DND-41 (cell line): ENCODE measurements at regions not wholly inside any gene's neighbourhood (a gene's known extent, or its start where the extent isn't known, plus 50 kb on each side); places are given as distances from the start of the nearest gene placed in this dataset.

ENCODE experiments used
- ATAC-seq: fragments of 200-7000 bp; cut with Tn5 transposase; 3 replicates; pipeline ENCODE4 v1.9.1; 2021; ENCODE audit warnings: low read depth; ENCODE audit not compliant: insufficient read depth
- DNase-seq: peaks from one replicate; pipeline ENCODE4 v3.0.0-alpha.2; 2020
- H2AFZ ChIP-seq: 2 replicates; pipeline ENCODE4 v1.6.0; 2012; ENCODE audit warnings: low read depth, low read length
- H3K27ac ChIP-seq: 2 replicates; pipeline ENCODE4 v1.5.1; 2012; ENCODE audit warnings: low read length, inconsistent platforms
- H3K27me3 ChIP-seq: fragments of 200-600 bp; sonication (generic); 2 replicates; pipeline ENCODE4 v1.6.0; 2012; ENCODE audit warnings: low read length, mild to moderate bottlenecking, inconsistent platforms; ENCODE audit not compliant: insufficient read depth, poor library complexity
- H3K36me3 ChIP-seq: 2 replicates; pipeline ENCODE4 v1.5.1; 2012; ENCODE audit warnings: low read length, inconsistent platforms; ENCODE audit not compliant: insufficient read depth
- H3K4me1 ChIP-seq: 2 replicates; pipeline ENCODE4 v1.5.1; 2012; ENCODE audit warnings: mild to moderate bottlenecking, low read length; ENCODE audit not compliant: insufficient read depth
- H3K4me2 ChIP-seq: 2 replicates; pipeline ENCODE4 v1.6.0; 2012; ENCODE audit warnings: mild to moderate bottlenecking, moderate library complexity, low read length, inconsistent platforms; ENCODE audit not compliant: insufficient read depth
- H3K4me3 ChIP-seq, 2 experiments: fragments of 200-600 bp in 1 of 2; shearing (Covaris generic) in 1 of 2; 2 replicates each; pipeline ENCODE4 v1.5.1; 2012 to 2016; ENCODE audit warnings: inconsistent platforms in 2 of 2, low read length in 2 of 2, mild to moderate bottlenecking in 2 of 2, low read depth in 1 of 2, moderate library complexity in 1 of 2
- H3K79me2 ChIP-seq: 2 replicates; pipeline ENCODE4 v1.6.0; 2012; ENCODE audit warnings: low read length, inconsistent platforms; ENCODE audit not compliant: insufficient read depth
- H3K9ac ChIP-seq: 2 replicates; pipeline ENCODE4 v1.6.0; 2012; ENCODE audit warnings: low read depth, mild to moderate bottlenecking, inconsistent platforms, low read length, moderate library complexity
- H3K9me3 ChIP-seq: 2 replicates; pipeline ENCODE4 v1.5.1; 2012; ENCODE audit warnings: low read length, moderate library complexity, mild to moderate bottlenecking, inconsistent platforms; ENCODE audit not compliant: insufficient read depth, severe bottlenecking
- H4K20me1 ChIP-seq: 2 replicates; pipeline ENCODE4 v1.6.0; 2012; ENCODE audit warnings: low read length; ENCODE audit not compliant: insufficient read depth
- EZH2 ChIP-seq: IDR thresholded peaks from 3 replicates; pipeline ENCODE4 v1.6.1; 2012; ENCODE audit warnings: borderline replicate concordance, low read depth, mild to moderate bottlenecking, moderate library complexity, low read length, inconsistent platforms; ENCODE audit not compliant: severe bottlenecking
- TF ChIP-seq, protein P1 (sequence below): IDR thresholded peaks from 2 replicates; pipeline ENCODE4 v1.5.1; 2012; ENCODE audit warnings: borderline replicate concordance, low read length, moderate library complexity, mild to moderate bottlenecking; ENCODE audit not compliant: poor library complexity, severe bottlenecking; ENCODE audit errors: extremely low read depth

DNA sequence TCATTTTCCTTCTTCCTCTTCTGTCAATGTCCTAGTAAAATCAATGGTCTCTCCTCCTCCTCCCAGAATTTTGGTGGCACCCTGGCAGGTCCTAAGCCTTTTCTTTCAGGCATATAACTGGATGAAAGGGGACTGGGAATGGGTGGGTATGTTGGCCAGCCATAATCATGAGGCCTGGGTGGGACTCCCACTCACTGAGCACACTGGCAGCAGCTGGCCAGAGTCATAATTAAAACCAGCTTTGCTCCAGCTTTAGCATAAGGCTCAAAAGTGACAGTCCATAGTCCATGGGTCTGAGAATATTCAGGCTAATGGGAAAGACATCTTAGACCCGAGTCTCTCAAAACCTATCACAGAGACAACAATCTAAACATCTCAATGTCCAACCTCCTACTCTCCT, 190.0 kb upstream of the BTBD3 start:
- no peak overlapping the region for H3K4me2 ChIP-seq
- ATAC-seq: no peak
- H3K9me3 ChIP-seq: no peaks in the 10 kb centered on the region
- DNase-seq: no peak
- no peaks in the 10 kb centered on the region for H4K20me1 ChIP-seq
- no peaks in the 10 kb centered on the region for H3K79me2 ChIP-seq
- no peaks in the 10 kb centered on the region for H3K36me3 ChIP-seq
- no peaks in the 10 kb centered on the region for H3K27me3 ChIP-seq
- H3K27ac ChIP-seq: no peak overlapping the region
- no peak overlapping the region for H3K4me3 ChIP-seq
- H3K4me1 ChIP-seq: no peaks in the 10 kb centered on the region
- H2AFZ ChIP-seq: no peak overlapping the region
- TF ChIP-seq, protein P1, sequence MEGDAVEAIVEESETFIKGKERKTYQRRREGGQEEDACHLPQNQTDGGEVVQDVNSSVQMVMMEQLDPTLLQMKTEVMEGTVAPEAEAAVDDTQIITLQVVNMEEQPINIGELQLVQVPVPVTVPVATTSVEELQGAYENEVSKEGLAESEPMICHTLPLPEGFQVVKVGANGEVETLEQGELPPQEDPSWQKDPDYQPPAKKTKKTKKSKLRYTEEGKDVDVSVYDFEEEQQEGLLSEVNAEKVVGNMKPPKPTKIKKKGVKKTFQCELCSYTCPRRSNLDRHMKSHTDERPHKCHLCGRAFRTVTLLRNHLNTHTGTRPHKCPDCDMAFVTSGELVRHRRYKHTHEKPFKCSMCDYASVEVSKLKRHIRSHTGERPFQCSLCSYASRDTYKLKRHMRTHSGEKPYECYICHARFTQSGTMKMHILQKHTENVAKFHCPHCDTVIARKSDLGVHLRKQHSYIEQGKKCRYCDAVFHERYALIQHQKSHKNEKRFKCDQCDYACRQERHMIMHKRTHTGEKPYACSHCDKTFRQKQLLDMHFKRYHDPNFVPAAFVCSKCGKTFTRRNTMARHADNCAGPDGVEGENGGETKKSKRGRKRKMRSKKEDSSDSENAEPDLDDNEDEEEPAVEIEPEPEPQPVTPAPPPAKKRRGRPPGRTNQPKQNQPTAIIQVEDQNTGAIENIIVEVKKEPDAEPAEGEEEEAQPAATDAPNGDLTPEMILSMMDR: no peak
- no peak for TF ChIP-seq EZH2
- H3K9ac ChIP-seq: no peak overlapping the region

DNA sequence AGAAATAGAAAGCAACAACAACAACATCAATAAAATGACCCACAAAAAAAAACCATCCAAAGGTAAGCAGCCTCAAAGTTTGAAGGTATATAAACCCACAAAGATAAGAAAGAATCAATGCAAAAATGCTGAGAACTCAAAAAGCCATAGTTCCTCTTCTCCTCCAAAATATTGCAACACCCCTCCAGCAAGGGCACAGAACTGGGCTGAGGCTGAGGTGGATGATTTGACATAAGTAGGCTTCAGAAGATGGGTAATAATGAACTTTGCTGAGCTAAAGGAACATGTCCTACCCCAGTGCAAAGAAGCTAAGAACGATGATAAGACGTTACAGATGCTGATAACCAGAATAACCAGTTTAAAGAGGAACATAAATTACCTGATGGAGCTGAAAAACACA, 188.8 kb upstream of the BTBD3 start:
- Histone ChIP-seq H3K9me3 (no peaks in the 10 kb centered on the region), H2AFZ (no peak overlapping the region)
- ATAC-seq: no peak

DNA sequence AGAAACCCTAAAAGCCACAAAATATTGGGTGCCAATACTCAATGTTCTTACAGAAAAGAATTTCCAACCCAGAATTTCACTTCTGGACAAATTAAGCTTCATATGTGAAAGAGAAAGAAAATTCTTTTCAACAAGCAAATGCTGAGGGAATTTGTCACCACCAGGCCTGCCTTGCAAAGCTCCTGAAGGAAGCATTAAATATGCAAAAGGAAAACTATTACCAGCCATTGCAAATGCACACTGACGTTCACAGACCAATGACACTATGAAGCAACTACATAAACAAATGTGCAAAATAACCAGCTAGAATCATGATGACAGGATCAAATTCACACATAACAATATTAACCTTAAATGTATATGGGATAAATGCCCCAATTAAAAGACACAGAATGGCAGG, 187.9 kb upstream of the BTBD3 start:
- Histone ChIP-seq H3K9ac (no peak overlapping the region), H2AFZ (no peak overlapping the region), H3K27me3 (no peaks in the 10 kb centered on the region), H3K27ac (no peak overlapping the region), H4K20me1 (no peaks in the 10 kb centered on the region), H3K79me2 (no peaks in the 10 kb centered on the region), H3K4me3 (no peak overlapping the region), H3K4me1 (no peaks in the 10 kb centered on the region), H3K36me3 (no peaks in the 10 kb centered on the region), H3K4me2 (no peak overlapping the region), H3K9me3 (no peaks in the 10 kb centered on the region)
- DNase-seq: no peak
- TF ChIP-seq, protein P1: no peak
- no peak for TF ChIP-seq EZH2
- no peak for ATAC-seq

More for the DNA sequence above, 188.8 kb upstream of the BTBD3 start:
- Histone ChIP-seq H3K4me2 (no peak overlapping the region), H3K9ac (no peak overlapping the region), H3K27me3 (no peaks in the 10 kb centered on the region), H3K4me1 (no peaks in the 10 kb centered on the region), H3K4me3 (no peak overlapping the region), H4K20me1 (no peaks in the 10 kb centered on the region), H3K36me3 (no peaks in the 10 kb centered on the region), H3K27ac (no peak overlapping the region), H3K79me2 (no peaks in the 10 kb centered on the region)
- no peak for DNase-seq
- TF ChIP-seq EZH2: no peak
- TF ChIP-seq, protein P1: no peak

DNA sequence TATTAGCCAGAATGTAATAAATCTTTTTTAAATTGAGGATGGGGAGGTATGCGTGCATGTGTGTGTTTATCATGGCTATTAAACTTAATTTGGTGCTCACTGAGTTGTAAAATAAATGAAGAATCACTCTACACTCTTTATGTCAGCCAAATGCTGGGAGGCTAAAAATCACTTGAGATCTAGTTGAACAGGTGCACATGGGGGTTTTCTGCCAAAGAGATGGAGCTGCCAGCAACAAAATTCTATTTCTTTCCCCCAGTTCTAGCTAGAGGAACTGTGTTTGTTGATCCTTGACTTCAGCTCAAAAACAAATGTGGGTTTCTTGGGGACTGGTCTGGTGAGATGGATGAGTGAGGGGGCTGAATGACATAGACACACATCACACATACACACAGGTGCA, 183.3 kb upstream of the BTBD3 start:
- no peak overlapping the region for H3K4me3 ChIP-seq
- H2AFZ ChIP-seq: no peak overlapping the region
- ATAC-seq: no peak
- no peaks in the 10 kb centered on the region for H3K9me3 ChIP-seq
- H3K9ac ChIP-seq: no peak overlapping the region
- no peak for DNase-seq
- no peaks in the 10 kb centered on the region for H3K27me3 ChIP-seq
- TF ChIP-seq, protein P1: no peak
- TF ChIP-seq EZH2: no peak
- H3K36me3 ChIP-seq: no peaks in the 10 kb centered on the region
- H3K4me1 ChIP-seq: no peaks in the 10 kb centered on the region
- no peak overlapping the region for H3K27ac ChIP-seq
- no peak overlapping the region for H3K4me2 ChIP-seq
- H3K79me2 ChIP-seq: no peaks in the 10 kb centered on the region
- H4K20me1 ChIP-seq: no peaks in the 10 kb centered on the region
